H9 (cell line): ENCODE measurements at regions not wholly inside any gene's neighbourhood (a gene's known extent, or its start where the extent isn't known, plus 50 kb on each side); places are given as distances from the start of the nearest gene placed in this dataset.

Experiments
- DNase-seq: peaks from one replicate; pipeline ENCODE4 v3.0.0-alpha.2; 2017
- H2AFZ ChIP-seq: one replicate; pipeline ENCODE4 v1.6.1; 2013; ENCODE audit warnings: mild to moderate bottlenecking, low read length, control low read depth, moderate library complexity
- H2AK5ac ChIP-seq: 2 replicates; pipeline ENCODE4 v1.6.1; 2013; ENCODE audit warnings: low read length, control low read depth, mixed read lengths; ENCODE audit not compliant: insufficient read length
- H2BK120ac ChIP-seq: one replicate; pipeline ENCODE4 v1.6.1; 2013; ENCODE audit warnings: low read depth, mild to moderate bottlenecking, low read length, control low read depth, inconsistent platforms; ENCODE audit not compliant: poor library complexity, severe bottlenecking
- H2BK12ac ChIP-seq: 2 replicates; pipeline ENCODE4 v1.6.1; 2013; ENCODE audit warnings: low read length, control low read depth, mixed read lengths, low read depth; ENCODE audit not compliant: insufficient read length
- H2BK15ac ChIP-seq: 2 replicates; pipeline ENCODE4 v1.6.1; 2013; ENCODE audit warnings: low read depth, low read length, control low read depth
- H2BK20ac ChIP-seq: one replicate; pipeline ENCODE4 v1.6.1; 2013; ENCODE audit warnings: low read depth, mild to moderate bottlenecking, low read length, control low read depth, inconsistent platforms; ENCODE audit not compliant: poor library complexity, severe bottlenecking
- H2BK5ac ChIP-seq: 2 replicates; pipeline ENCODE4 v1.6.1; 2013; ENCODE audit warnings: low read length, control low read depth, mixed read lengths; ENCODE audit not compliant: insufficient read length
- H3K14ac ChIP-seq: 2 replicates; pipeline ENCODE4 v1.6.1; 2013; ENCODE audit warnings: low read length, control low read depth; ENCODE audit not compliant: insufficient read depth
- H3K18ac ChIP-seq: 2 replicates; pipeline ENCODE4 v1.6.1; 2013; ENCODE audit warnings: low read depth, mild to moderate bottlenecking, mixed read lengths, low read length, control low read depth; ENCODE audit not compliant: insufficient read length
- H3K23ac ChIP-seq: 2 replicates; pipeline ENCODE4 v1.6.1; 2013; ENCODE audit warnings: low read length, control low read depth, mixed read lengths, low read depth; ENCODE audit not compliant: insufficient read length
- H3K23me2 ChIP-seq: 2 replicates; pipeline ENCODE4 v1.6.1; 2013; ENCODE audit warnings: low read depth, mild to moderate bottlenecking, mixed read lengths, low read length, control low read depth; ENCODE audit not compliant: insufficient read length, poor library complexity, severe bottlenecking
- H3K27ac ChIP-seq: 2 replicates; pipeline ENCODE4 v1.5.1; 2013; ENCODE audit warnings: low read length, control low read depth, mixed read lengths, low read depth; ENCODE audit not compliant: insufficient read length
- H3K27me3 ChIP-seq: 2 replicates; pipeline ENCODE4 v1.6.1; 2013; ENCODE audit warnings: low read length, control low read depth, inconsistent platforms; ENCODE audit not compliant: insufficient read depth
- H3K4ac ChIP-seq: 2 replicates; pipeline ENCODE4 v1.6.1; 2013; ENCODE audit warnings: low read depth, mild to moderate bottlenecking, control low read depth, inconsistent platforms, low read length, moderate library complexity
- H3K4me1 ChIP-seq: 2 replicates; pipeline ENCODE4 v1.6.1; 2013; ENCODE audit warnings: low read length, control low read depth, inconsistent platforms; ENCODE audit not compliant: insufficient read depth
- H3K4me2 ChIP-seq: 2 replicates; pipeline ENCODE4 v1.6.1; 2013; ENCODE audit warnings: low read length, control low read depth, mixed read lengths; ENCODE audit not compliant: insufficient read length, insufficient read depth
- H3K56ac ChIP-seq: 2 replicates; pipeline ENCODE4 v1.6.1; 2013; ENCODE audit warnings: low read depth, mild to moderate bottlenecking, mixed read lengths, low read length, control low read depth; ENCODE audit not compliant: insufficient read length
- H3K79me1 ChIP-seq: 2 replicates; pipeline ENCODE4 v1.6.1; 2013; ENCODE audit warnings: low read depth, mild to moderate bottlenecking, moderate library complexity, low read length, control low read depth, inconsistent platforms; ENCODE audit not compliant: insufficient read depth, poor library complexity, severe bottlenecking
- H3K79me2 ChIP-seq: 2 replicates; pipeline ENCODE4 v1.6.1; 2013; ENCODE audit warnings: low read length, control low read depth, inconsistent platforms; ENCODE audit not compliant: insufficient read depth
- H3K9ac ChIP-seq: 2 replicates; pipeline ENCODE4 v1.6.1; 2013; ENCODE audit warnings: low read length, control low read depth, mixed read lengths; ENCODE audit not compliant: insufficient read length; ENCODE audit errors: extremely low read depth
- H3K9me3 ChIP-seq: one replicate; pipeline ENCODE4 v1.6.1; 2013; ENCODE audit warnings: low read depth, low read length, inconsistent platforms; ENCODE audit not compliant: control insufficient read depth
- H3T11ph ChIP-seq: one replicate; pipeline ENCODE4 v1.6.1; 2013; ENCODE audit warnings: mild to moderate bottlenecking, low read length, control low read depth, inconsistent platforms
- H4K20me1 ChIP-seq: one replicate; pipeline ENCODE4 v1.6.1; 2013; ENCODE audit not compliant: control insufficient read depth, insufficient read length, insufficient read depth
- H4K5ac ChIP-seq: 2 replicates; pipeline ENCODE4 v1.6.1; 2013; ENCODE audit warnings: low read depth, mild to moderate bottlenecking, mixed read lengths, low read length, control low read depth; ENCODE audit not compliant: insufficient read length
- H4K8ac ChIP-seq: replicated peaks from 2 replicates; pipeline ENCODE4 v1.6.1; 2013; ENCODE audit warnings: low read length, control low read depth, mixed read lengths, low read depth; ENCODE audit not compliant: insufficient read length
- H4K91ac ChIP-seq: 2 replicates; pipeline ENCODE4 v1.6.1; 2013; ENCODE audit warnings: low read depth, mild to moderate bottlenecking, moderate library complexity, mixed read lengths, low read length, control low read depth; ENCODE audit not compliant: insufficient read length
- H3K27ac Mint-ChIP-seq, 3 experiments: 2 replicates in 2 of 3; 3 replicates in 1 of 3; pipeline ENCODE4 v1.8.0; 2020 to 2021; ENCODE audit warnings: mixed read lengths in 3 of 3, mild to moderate bottlenecking in 1 of 3, moderate library complexity in 1 of 3
- H3K27me3 Mint-ChIP-seq: 2 replicates; pipeline ENCODE4 v1.8.0; 2021; ENCODE audit warnings: low read depth, mild to moderate bottlenecking, moderate library complexity, mixed read lengths
- H3K36me3 Mint-ChIP-seq, 3 experiments: 2 replicates in 2 of 3; 3 replicates in 1 of 3; pipeline ENCODE4 v1.8.0; 2020 to 2021; ENCODE audit warnings: low read depth in 3 of 3, mixed read lengths in 3 of 3; ENCODE audit not compliant: insufficient read depth in 1 of 3
- H3K4me1 Mint-ChIP-seq, 2 experiments: 2 replicates each; pipeline ENCODE4 v1.8.0; 2020; ENCODE audit warnings: mixed read lengths in 2 of 2
- H3K4me3 Mint-ChIP-seq, 2 experiments: 2 replicates in 1 of 2; 3 replicates in 1 of 2; pipeline ENCODE4 v1.8.0; 2020 to 2021; ENCODE audit warnings: mild to moderate bottlenecking in 2 of 2, mixed read lengths in 2 of 2, moderate library complexity in 1 of 2
- H3K9me3 Mint-ChIP-seq, 2 experiments: 2 replicates in 1 of 2; 3 replicates in 1 of 2; pipeline ENCODE4 v1.8.0; 2020; ENCODE audit warnings: mild to moderate bottlenecking in 2 of 2, mixed read lengths in 2 of 2, moderate library complexity in 1 of 2
- CTCF ChIP-seq: fragments of 200-600 bp; sonication (generic); conservative IDR thresholded peaks from 3 replicates; pipeline ENCODE4 v1.8.0; 2021; ENCODE audit warnings: antibody characterized with exemption, mild to moderate bottlenecking
- WGBS: extraction: QIAGEN DNeasy Blood & Tissue Kit; methylation state at CpG from one replicate; pipeline ENCODE4 v1.1.7; 2013; ENCODE audit warnings: missing lambda C conversion rate, low lambda C conversion rate, mixed read lengths; ENCODE audit not compliant: insufficient read length; ENCODE audit errors: extremely low coverage; 5-methylcytosine and 5-hydroxymethylcytosine counted together

GRCh38 chr1:81562934-81563333 is 237.8 kb upstream of the ADGRL2 start:
- no peak for DNase-seq
- Histone ChIP-seq H2AFZ (no peak overlapping the region), H2BK5ac (no peak overlapping the region), H2AK5ac (no peak overlapping the region), H3K4me1 (no peaks in the 10 kb centered on the region), H3K79me1 (no peaks in the 10 kb centered on the region), H3K27ac (no peak overlapping the region), H3K23me2 (no peaks in the 10 kb centered on the region), H4K5ac (no peak overlapping the region), H4K8ac (no peak overlapping the region), H3K27me3 (0 out of 2 replicates have a peak, but pooled peaks cover 2% of the 10 kb centered on the region), H3K14ac (no peak overlapping the region), H3K9me3 (no peaks in the 10 kb centered on the region), H3K56ac (no peak overlapping the region), H2BK12ac (no peak overlapping the region), H3K9ac (no peak overlapping the region), H3K23ac (no peak overlapping the region), H2BK120ac (no peak overlapping the region), H2BK15ac (no peak overlapping the region), H3K4me2 (no peak overlapping the region), H3T11ph (no peak overlapping the region), H2BK20ac (no peak overlapping the region), H3K18ac (no peak overlapping the region), H4K91ac (no peak overlapping the region), H3K4ac (no peak overlapping the region), H3K79me2 (no peaks in the 10 kb centered on the region), H4K20me1 (no peaks in the 10 kb centered on the region)
- H3K36me3 Mint-ChIP-seq: no peaks in the 10 kb centered on the region
- no peaks in the 10 kb centered on the region for H3K27me3 Mint-ChIP-seq
- H3K9me3 Mint-ChIP-seq: no peaks in the 10 kb centered on the region
- no peak for TF ChIP-seq CTCF
- H3K27ac Mint-ChIP-seq: no peak overlapping the region
- WGBS: no CpG with 5 or more reads among the region's 3 CpGs
- H3K4me3 Mint-ChIP-seq: no peak overlapping the region
- peaks cover 0 to 5% of the 10 kb centered on the region in 2 experiments; a peak in 3 of 4 replicates for H3K4me1 Mint-ChIP-seq
